ENCODE measurements at regions not wholly inside any gene's neighbourhood (a gene's known extent, or its start where the extent isn't known, plus 50 kb on each side); places are given as distances from the start of the nearest gene placed in this dataset.

- Histone ChIP-seq H3K4me3 (ENCODE audit: low read depth, low read length) (no peak overlapping the region), H3K9me3 (no peaks in the 10 kb centered on the region), H3K36me3 (no peaks in the 10 kb centered on the region), H3K27me3 (0 out of 2 replicates have a peak, but pooled peaks cover 4% of the 10 kb centered on the region), H3K4me1 (no peaks in the 10 kb centered on the region)
- TF ChIP-seq, protein P1, sequence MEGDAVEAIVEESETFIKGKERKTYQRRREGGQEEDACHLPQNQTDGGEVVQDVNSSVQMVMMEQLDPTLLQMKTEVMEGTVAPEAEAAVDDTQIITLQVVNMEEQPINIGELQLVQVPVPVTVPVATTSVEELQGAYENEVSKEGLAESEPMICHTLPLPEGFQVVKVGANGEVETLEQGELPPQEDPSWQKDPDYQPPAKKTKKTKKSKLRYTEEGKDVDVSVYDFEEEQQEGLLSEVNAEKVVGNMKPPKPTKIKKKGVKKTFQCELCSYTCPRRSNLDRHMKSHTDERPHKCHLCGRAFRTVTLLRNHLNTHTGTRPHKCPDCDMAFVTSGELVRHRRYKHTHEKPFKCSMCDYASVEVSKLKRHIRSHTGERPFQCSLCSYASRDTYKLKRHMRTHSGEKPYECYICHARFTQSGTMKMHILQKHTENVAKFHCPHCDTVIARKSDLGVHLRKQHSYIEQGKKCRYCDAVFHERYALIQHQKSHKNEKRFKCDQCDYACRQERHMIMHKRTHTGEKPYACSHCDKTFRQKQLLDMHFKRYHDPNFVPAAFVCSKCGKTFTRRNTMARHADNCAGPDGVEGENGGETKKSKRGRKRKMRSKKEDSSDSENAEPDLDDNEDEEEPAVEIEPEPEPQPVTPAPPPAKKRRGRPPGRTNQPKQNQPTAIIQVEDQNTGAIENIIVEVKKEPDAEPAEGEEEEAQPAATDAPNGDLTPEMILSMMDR (IDR thresholded peaks at IDR 0.05; ENCODE audit: low read depth, low read length) = no peak
- no peak for DNase-seq
Measured at GRCh38 chr9:105173826-105174225, 70.6 kb upstream of the SLC44A1 start.

- no peaks in the 10 kb centered on the region for H3K36me3 ChIP-seq
- 0 out of 2 replicates have a peak, but pooled peaks cover 4% of the 10 kb centered on the region for H3K27me3 ChIP-seq
- no peak overlapping the region for H3K4me3 ChIP-seq (ENCODE audit: low read depth, low read length)
- no peaks in the 10 kb centered on the region for H3K4me1 ChIP-seq
- TF ChIP-seq, protein P1 (IDR thresholded peaks at IDR 0.05; ENCODE audit: low read depth, low read length) = no peak
- no peaks in the 10 kb centered on the region for H3K9me3 ChIP-seq
- DNase-seq = no peak
Measured at GRCh38 chr9:105176194-105176593, 68.3 kb upstream of the SLC44A1 start.

- H3K27me3 ChIP-seq = 0 out of 2 replicates have a peak, but pooled peaks cover 4% of the 10 kb centered on the region
- H3K4me3 ChIP-seq (ENCODE audit: low read depth, low read length) = no peak overlapping the region
- TF ChIP-seq, protein P1 (IDR thresholded peaks at IDR 0.05; ENCODE audit: low read depth, low read length) = no peak
- no peaks in the 10 kb centered on the region for H3K9me3 ChIP-seq
- no peaks in the 10 kb centered on the region for H3K36me3 ChIP-seq
- H3K4me1 ChIP-seq = no peaks in the 10 kb centered on the region
- no peak for DNase-seq
Measured at GRCh38 chr9:105178076-105178475, 66.4 kb upstream of the SLC44A1 start.

DNA sequence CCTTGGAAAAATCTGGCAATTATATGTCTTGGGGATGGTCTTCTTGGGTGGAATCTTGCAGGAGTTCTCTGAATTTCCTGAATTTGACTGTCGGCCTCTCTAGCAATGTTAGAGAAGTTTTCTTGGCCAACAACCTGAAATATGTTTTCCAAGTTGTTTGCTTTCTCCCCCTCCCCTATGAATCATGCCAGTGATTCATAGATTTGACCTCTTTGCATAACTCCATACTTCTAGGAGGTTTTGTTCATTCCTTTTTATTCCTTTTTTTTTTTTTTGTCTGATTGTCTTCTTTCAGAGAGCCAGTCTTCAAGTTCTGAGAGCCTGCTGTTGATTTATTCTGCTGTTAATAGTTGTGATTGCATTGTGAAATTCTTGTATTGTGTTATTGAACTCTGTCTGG, 56.7 kb upstream of the SLC44A1 start:
- Histone ChIP-seq H3K9me3 (no peaks in the 10 kb centered on the region), H3K4me1 (no peaks in the 10 kb centered on the region), H3K4me3 (ENCODE audit: low read depth, low read length) (no peak overlapping the region), H3K27me3 (no peaks in the 10 kb centered on the region), H3K36me3 (no peaks in the 10 kb centered on the region)
- TF ChIP-seq, protein P1 (IDR thresholded peaks at IDR 0.05; ENCODE audit: low read depth, low read length) = no peak
- DNase-seq = no peak

- no peaks in the 10 kb centered on the region for H3K27me3 ChIP-seq
- TF ChIP-seq, protein P1 (IDR thresholded peaks at IDR 0.05; ENCODE audit: low read depth, low read length) = no peak
- DNase-seq = no peak
Measured at GRCh38 chr9:105188746-105189145, 55.7 kb upstream of the SLC44A1 start.

DNA sequence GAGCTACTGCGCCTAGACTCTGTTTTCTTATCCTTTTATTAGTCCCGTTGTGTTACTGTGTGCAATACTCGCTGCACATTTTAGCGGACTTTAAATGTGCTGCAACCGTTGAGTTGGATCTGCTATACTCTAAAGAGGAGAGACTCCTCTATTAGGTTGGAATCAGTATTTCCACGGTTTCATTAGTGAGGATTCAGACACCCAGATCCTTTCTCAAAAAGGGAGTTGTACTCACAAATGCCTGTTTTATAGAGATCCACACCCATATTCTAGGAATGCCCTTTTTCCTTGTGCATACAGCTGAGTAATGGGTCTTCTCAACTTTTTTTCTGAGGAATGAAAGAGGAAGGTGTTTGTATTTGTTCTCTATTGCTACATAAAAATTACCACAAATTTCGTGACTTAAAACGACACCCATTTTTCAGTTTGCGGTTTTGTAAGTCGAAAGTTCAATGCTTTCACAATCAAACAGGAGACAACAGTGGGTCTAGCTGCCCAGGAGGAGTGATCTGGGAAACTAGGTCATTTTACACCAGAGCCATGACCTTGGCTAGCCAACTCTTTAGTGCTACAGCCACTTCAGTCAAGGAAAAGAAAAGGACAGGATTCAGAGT, 52.8 kb upstream of the SLC44A1 start:
- Histone ChIP-seq H3K36me3 (no peaks in the 10 kb centered on the region), H3K4me3 (ENCODE audit: low read depth, low read length) (no peak overlapping the region), H3K27me3 (no peaks in the 10 kb centered on the region), H3K4me1 (no peaks in the 10 kb centered on the region), H3K9me3 (no peaks in the 10 kb centered on the region)
- no peak for DNase-seq
- TF ChIP-seq, protein P1 (IDR thresholded peaks at IDR 0.05; ENCODE audit: low read depth, low read length) = no peak

More at GRCh38 chr9:105188746-105189145, 55.7 kb upstream of the SLC44A1 start:
- no peaks in the 10 kb centered on the region for H3K36me3 ChIP-seq
- H3K4me1 ChIP-seq = no peaks in the 10 kb centered on the region
- no peaks in the 10 kb centered on the region for H3K9me3 ChIP-seq
- H3K4me3 ChIP-seq (ENCODE audit: low read depth, low read length) = no peak overlapping the region
